Retinal pigment epithelial cell (primary cell): ENCODE measurements at regions not wholly inside any gene's neighbourhood (a gene's known extent, or its start where the extent isn't known, plus 50 kb on each side); places are given as distances from the start of the nearest gene placed in this dataset.

Source experiments
- DNase-seq: peaks from one replicate; pipeline ENCODE4 v3.0.0-alpha.2; 2010; ENCODE audit warnings: low read depth
- H3K4me3 ChIP-seq: 2 replicates; pipeline ENCODE4 v1.5.1; 2011; ENCODE audit warnings: mild to moderate bottlenecking, low read length, control low read depth, moderate library complexity
- TF ChIP-seq, protein P1 (sequence below): conservative IDR thresholded peaks from 2 replicates; pipeline ENCODE4 v1.5.1; 2011; ENCODE audit warnings: low read depth, low read length, control low read depth, inconsistent platforms

DNA sequence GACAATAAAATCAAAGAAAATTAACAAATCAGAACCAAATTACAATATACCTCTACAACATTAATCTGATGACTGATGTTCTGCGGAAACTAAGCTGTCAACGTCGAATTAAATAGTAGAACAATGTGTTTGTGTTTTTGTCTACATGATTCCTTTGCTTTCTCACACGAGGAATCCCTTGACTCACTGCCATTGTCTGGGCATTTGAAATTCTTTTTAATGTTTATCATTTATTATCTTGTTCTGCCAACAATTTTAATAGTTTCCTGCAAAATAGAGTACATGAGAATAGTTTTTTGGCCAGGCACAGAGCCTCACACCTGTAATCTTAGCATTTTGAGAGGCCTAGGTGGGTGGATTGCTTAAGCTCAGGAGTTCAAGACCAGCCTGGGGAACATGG lies 76.6 kb upstream of the KRAS start:
- H3K4me3 ChIP-seq = no peak overlapping the region
- no peak for DNase-seq
- TF ChIP-seq, protein P1, sequence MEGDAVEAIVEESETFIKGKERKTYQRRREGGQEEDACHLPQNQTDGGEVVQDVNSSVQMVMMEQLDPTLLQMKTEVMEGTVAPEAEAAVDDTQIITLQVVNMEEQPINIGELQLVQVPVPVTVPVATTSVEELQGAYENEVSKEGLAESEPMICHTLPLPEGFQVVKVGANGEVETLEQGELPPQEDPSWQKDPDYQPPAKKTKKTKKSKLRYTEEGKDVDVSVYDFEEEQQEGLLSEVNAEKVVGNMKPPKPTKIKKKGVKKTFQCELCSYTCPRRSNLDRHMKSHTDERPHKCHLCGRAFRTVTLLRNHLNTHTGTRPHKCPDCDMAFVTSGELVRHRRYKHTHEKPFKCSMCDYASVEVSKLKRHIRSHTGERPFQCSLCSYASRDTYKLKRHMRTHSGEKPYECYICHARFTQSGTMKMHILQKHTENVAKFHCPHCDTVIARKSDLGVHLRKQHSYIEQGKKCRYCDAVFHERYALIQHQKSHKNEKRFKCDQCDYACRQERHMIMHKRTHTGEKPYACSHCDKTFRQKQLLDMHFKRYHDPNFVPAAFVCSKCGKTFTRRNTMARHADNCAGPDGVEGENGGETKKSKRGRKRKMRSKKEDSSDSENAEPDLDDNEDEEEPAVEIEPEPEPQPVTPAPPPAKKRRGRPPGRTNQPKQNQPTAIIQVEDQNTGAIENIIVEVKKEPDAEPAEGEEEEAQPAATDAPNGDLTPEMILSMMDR = no peak

DNA sequence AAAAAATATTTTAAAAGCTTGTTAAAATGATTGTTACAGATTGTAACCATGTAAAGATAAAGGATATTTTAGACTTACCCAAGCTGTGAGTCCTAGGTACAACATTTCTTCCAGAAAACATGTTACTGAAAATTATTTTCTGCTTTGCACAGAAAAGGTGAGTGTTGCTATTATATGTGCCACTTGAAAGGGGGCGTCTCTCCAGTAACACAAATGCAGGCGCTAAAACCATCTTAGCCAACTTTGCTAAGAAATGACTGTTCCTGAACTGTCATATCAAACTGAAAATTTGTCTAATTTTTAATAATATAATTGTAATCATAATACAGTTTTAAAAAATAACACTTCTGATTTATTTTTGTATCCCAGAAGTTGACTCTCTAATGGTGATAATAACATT lies 75.6 kb upstream of the KRAS start:
- TF ChIP-seq, protein P1 = no peak
- no peak for DNase-seq
- no peak overlapping the region for H3K4me3 ChIP-seq

DNA sequence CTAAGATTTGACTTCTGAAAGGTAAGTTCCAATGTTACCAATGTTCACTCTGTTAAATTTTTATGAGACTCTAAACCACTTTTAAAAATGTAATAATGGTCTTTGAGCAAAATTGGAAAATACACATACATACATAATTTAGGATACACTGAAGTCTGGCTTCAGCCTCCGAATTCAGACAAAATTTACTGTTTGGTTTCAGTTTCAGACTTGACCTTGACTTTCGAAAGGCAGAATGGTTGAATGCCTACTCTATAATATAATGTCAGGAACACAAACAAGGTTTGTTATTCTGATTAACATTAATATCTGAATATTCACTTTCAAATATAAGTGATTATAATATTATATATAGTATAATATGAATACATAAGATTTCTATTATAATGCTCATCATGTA lies 74.1 kb upstream of the KRAS start:
- no peak overlapping the region for H3K4me3 ChIP-seq
- DNase-seq = no peak
- TF ChIP-seq, protein P1 = no peak

DNA sequence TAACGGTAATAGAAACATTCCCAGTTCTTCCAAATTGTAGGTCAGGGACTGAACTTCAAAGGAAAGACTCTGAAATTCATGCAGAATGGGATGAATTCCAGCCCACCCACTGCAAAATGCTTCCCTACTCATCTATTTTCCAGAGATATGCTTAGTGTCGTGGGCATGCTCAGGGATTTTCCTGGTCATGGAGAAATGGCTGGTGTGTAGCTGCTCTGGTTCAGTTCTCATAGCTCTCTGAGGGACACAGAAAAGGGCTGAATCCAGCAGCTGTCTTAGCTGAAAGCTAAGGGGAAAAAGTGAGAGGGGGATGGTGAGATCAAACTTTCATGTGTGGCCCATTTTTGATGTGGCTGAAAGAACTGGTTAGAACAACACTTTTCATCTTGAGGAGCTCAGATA lies 72.9 kb upstream of the KRAS start:
- TF ChIP-seq, protein P1 = no peak
- DNase-seq = no peak
- H3K4me3 ChIP-seq = no peak overlapping the region

DNA sequence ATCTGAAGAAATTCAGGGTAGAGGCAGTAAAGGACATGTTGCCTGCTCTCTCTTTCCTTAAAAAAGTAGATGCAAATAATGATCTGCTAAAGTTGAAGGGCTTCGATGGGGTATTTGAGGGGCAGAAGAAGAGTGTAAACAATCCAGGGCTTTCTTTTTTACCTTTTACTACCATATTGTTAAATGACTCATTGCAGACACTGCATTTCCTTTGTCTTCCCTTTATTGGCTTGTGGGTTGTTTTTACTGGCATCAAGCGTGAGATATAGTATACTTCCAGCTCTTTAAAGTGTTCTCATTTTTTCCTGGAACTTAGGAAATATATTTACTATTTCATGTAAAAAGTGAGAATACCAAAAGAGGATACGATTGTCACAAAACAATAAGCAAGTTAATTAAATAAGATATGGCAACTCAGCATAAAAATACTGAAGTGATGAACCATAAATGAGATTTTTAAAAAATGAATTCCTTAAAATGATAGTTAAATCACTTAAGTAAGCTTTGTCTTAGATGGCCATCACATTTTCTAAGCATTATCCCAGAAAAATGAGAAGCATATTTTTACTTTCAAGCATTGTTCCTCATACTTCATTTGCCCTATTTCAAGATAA lies 72.3 kb upstream of the KRAS start:
- TF ChIP-seq, protein P1 = no peak
- DNase-seq = no peak
- H3K4me3 ChIP-seq = no peak overlapping the region

DNA sequence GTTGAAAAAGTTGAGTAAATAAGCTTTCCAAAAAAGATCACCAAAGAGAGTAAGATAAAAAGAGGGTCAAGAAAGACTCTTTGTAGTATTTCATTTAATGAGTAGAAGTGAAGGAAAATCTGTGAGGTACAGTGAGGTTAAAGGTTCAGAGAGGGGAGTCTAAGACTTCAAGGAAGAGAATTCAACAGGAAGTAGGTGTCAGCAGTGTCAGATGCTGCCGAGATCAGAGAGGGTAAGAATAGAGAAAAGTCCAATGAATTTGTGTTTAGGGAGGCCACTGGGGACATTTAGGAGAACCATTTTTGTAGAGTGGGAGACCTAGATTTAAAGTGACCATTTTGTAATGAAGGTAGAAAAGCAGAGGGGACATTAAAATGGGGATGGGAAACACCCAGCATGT lies 71.6 kb upstream of the KRAS start:
- TF ChIP-seq, protein P1 = no peak
- no peak overlapping the region for H3K4me3 ChIP-seq
- no peak for DNase-seq

DNA sequence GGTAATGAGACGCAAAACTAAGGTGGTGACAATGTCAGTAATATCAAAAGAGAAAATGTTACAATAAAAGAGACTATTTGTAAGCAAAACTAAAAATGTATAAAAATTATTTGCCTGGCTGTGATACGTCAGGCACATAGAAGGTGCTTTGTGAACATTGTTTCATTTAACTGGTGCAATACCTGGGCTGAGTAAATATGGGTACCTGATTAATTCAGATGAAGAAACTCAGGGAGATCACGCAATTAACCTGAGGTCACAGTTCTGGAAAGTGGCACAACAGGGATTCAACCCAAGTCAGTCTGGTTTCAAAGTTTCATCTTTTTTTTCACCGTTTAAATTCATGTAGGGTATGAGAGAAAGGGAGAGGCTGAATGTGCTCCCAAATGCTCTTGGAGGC lies 71.0 kb upstream of the KRAS start:
- no peak for DNase-seq
- TF ChIP-seq, protein P1 = no peak
- H3K4me3 ChIP-seq = no peak overlapping the region
